SU-DHL-6 (cell line): ENCODE measurements at regions not wholly inside any gene's neighbourhood (a gene's known extent, or its start where the extent isn't known, plus 50 kb on each side); places are given as distances from the start of the nearest gene placed in this dataset.

Experiments
- H2AFZ ChIP-seq: fragments of 200-600 bp; sonication (generic); 2 replicates; pipeline ENCODE4 v1.6.1; 2014; ENCODE audit warnings: low read depth, mild to moderate bottlenecking, moderate library complexity, mixed read lengths, antibody characterized with exemption, low read length; ENCODE audit not compliant: severe bottlenecking
- H3F3A ChIP-seq: fragments of 200-600 bp; shearing (Covaris generic); 2 replicates; pipeline ENCODE4 v1.6.0; 2016; ENCODE audit warnings: antibody characterized with exemption, mild to moderate bottlenecking; ENCODE audit not compliant: insufficient read depth
- H3K27ac ChIP-seq: fragments of 200-600 bp; sonication (generic); 2 replicates; pipeline ENCODE4 v1.5.1; 2016; ENCODE audit warnings: low read depth, mild to moderate bottlenecking, low read length, moderate library complexity, mixed read lengths
- H3K27me3 ChIP-seq: fragments of 200-600 bp; sonication (generic), shearing (Covaris generic); 2 replicates; pipeline ENCODE4 v1.6.0; 2014; ENCODE audit warnings: mild to moderate bottlenecking, low read length
- H3K36me3 ChIP-seq: fragments of 200-600 bp; sonication (generic); 2 replicates; pipeline ENCODE4 v1.6.1; 2014; ENCODE audit warnings: mild to moderate bottlenecking, low read length, mixed read lengths
- H3K4me2 ChIP-seq: fragments of 300-600, 200-600 bp; shearing (Covaris generic), sonication (generic); 2 replicates; pipeline ENCODE4 v1.6.0; 2014; ENCODE audit warnings: low read length, low read depth, mild to moderate bottlenecking; ENCODE audit not compliant: poor library complexity, severe bottlenecking
- H3K4me3 ChIP-seq: fragments of 200-600 bp; sonication (generic); 2 replicates; pipeline ENCODE4 v1.5.1; 2014; ENCODE audit warnings: antibody characterized with exemption, low read length, mild to moderate bottlenecking, mixed read lengths; ENCODE audit not compliant: insufficient read depth, poor library complexity, severe bottlenecking
- H3K79me2 ChIP-seq: fragments of 200-600 bp; sonication (generic); 2 replicates; pipeline ENCODE4 v1.6.1; 2014; ENCODE audit warnings: mild to moderate bottlenecking, low read length, moderate library complexity; ENCODE audit not compliant: insufficient read depth
- H3K9ac ChIP-seq: fragments of 200-600 bp; sonication (generic); 2 replicates; pipeline ENCODE4 v1.7.0; 2014; ENCODE audit warnings: mild to moderate bottlenecking, low read length
- H3K9me2 ChIP-seq: fragments of 200-600 bp; sonication (generic); replicated peaks from 2 replicates; pipeline ENCODE4 v1.6.1; 2014; ENCODE audit warnings: low read length; ENCODE audit not compliant: insufficient read depth
- H3K9me3 ChIP-seq: fragments of 200-600 bp; sonication (generic); 2 replicates; pipeline ENCODE4 v1.6.1; 2014; ENCODE audit warnings: low read length, mixed read lengths; ENCODE audit not compliant: insufficient read depth
- H4K20me1 ChIP-seq: fragments of 200-600 bp; sonication (generic); 2 replicates; pipeline ENCODE4 v1.6.1; 2014; ENCODE audit warnings: low read depth, mild to moderate bottlenecking, antibody characterized with exemption, low read length, moderate library complexity, mixed read lengths
- EZH2phosphoT487 ChIP-seq: fragments of 200-600 bp; sonication (generic), shearing (Covaris generic); conservative IDR thresholded peaks from 2 replicates; pipeline ENCODE4 v1.6.1; 2018; ENCODE audit warnings: mild to moderate bottlenecking, antibody characterized with exemption, low read length, moderate library complexity, mixed read lengths
- TF ChIP-seq, protein P1 (sequence below): fragments of 200-600 bp; sonication (generic); IDR thresholded peaks from one replicate; pipeline ENCODE4 v1.5.1; 2017; ENCODE audit warnings: antibody characterized with exemption, mild to moderate bottlenecking, low read length, moderate library complexity; ENCODE audit not compliant: insufficient read depth, poor library complexity, severe bottlenecking

DNA sequence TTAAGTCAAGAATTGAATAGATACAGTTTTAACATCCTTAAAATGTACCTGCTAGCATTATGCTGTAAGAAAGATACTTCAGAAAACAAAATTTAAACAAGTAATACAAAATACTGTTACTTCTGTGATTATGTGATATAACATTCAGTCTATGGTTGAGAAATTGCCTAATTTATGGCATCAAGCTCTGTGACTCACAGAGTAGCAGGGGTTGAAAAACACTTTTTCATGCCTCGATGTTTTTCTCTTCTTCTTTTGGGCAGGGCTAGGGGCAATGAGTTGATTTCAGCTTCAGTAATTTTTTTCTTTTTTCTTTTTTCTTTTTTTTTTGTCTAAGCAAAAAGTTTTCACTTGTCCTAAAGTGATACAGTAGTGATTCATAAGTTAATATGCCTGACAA is 209.2 kb downstream of the MBL2 start:
- Histone ChIP-seq H3K36me3 (no peaks in the 10 kb centered on the region), H2AFZ (no peak overlapping the region), H3K79me2 (no peaks in the 10 kb centered on the region), H3K4me2 (no peak overlapping the region), H3K9me2 (no peaks in the 10 kb centered on the region), H3K4me3 (no peak overlapping the region), H4K20me1 (no peaks in the 10 kb centered on the region), H3K27me3 (no peaks in the 10 kb centered on the region), H3K9ac (no peak overlapping the region), H3K27ac (no peak overlapping the region), H3F3A (no peaks in the 10 kb centered on the region), H3K9me3 (no peaks in the 10 kb centered on the region)
- no peak for TF ChIP-seq EZH2phosphoT487
- TF ChIP-seq, protein P1, sequence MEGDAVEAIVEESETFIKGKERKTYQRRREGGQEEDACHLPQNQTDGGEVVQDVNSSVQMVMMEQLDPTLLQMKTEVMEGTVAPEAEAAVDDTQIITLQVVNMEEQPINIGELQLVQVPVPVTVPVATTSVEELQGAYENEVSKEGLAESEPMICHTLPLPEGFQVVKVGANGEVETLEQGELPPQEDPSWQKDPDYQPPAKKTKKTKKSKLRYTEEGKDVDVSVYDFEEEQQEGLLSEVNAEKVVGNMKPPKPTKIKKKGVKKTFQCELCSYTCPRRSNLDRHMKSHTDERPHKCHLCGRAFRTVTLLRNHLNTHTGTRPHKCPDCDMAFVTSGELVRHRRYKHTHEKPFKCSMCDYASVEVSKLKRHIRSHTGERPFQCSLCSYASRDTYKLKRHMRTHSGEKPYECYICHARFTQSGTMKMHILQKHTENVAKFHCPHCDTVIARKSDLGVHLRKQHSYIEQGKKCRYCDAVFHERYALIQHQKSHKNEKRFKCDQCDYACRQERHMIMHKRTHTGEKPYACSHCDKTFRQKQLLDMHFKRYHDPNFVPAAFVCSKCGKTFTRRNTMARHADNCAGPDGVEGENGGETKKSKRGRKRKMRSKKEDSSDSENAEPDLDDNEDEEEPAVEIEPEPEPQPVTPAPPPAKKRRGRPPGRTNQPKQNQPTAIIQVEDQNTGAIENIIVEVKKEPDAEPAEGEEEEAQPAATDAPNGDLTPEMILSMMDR: no peak

DNA sequence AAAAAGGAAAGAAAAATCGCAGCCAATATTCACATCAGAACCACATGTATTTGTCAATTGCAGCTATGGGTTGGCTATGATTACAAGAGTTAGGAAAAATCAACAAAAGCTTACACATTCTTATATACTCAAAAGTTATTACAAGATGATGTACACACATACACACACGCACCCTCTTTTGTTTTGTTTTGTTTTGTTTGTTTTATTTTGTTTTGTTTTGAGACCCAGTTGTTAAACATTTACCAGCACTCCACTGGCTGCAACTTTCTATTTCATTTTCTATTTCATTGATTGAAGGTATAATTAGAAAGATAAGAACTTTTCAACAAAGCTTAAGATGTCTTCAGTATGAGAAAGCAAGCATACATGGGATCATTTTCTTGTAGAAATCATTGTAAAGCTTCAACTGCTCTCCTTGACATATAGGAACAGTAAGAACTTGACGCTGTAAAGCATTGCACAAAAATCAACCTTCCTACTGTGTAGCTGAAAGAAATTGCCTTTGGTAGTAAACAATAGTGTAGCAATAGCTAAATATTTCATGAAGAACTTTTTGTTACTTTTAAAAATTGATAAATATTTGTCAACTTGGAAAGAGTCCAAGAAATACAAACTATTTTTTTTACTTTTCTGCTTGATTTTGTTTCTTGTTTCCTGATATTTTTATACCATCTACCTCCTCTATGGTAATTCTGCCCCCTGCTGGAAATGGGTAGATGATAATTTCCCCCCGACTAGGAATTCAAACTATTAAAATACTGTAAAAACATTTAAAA is 205.9 kb downstream of the MBL2 start:
- H3K79me2 ChIP-seq: no peaks in the 10 kb centered on the region
- H2AFZ ChIP-seq: no peak overlapping the region
- TF ChIP-seq, protein P1: peak; percentile 39
- TF ChIP-seq EZH2phosphoT487: no peak
- no peak overlapping the region for H3K4me3 ChIP-seq
- no peak overlapping the region for H3K9ac ChIP-seq
- H3F3A ChIP-seq: no peaks in the 10 kb centered on the region
- H3K27ac ChIP-seq: no peak overlapping the region
- no peaks in the 10 kb centered on the region for H3K36me3 ChIP-seq
- H3K4me2 ChIP-seq: no peak overlapping the region
- no peaks in the 10 kb centered on the region for H4K20me1 ChIP-seq
- H3K9me3 ChIP-seq: no peaks in the 10 kb centered on the region
- H3K9me2 ChIP-seq: no peaks in the 10 kb centered on the region
- H3K27me3 ChIP-seq: no peaks in the 10 kb centered on the region

DNA sequence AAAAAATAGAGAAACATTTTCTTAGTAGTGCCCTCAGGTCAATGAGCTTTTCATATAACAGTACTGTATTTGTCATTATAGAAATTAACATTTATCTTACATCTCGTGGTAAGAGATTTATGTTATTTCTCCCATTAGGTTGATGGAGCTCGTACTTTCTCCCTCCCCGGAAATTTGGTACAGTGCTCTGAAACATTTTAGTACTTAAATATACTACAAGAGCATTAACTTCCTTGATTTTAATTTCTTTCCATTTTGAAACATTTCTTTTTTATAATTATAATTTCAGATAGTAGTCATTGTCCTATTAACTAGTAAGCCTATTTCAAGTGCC is 205.4 kb downstream of the MBL2 start:
- no peaks in the 10 kb centered on the region for H3K9me2 ChIP-seq
- no peaks in the 10 kb centered on the region for H3K27me3 ChIP-seq
- TF ChIP-seq EZH2phosphoT487: no peak
- TF ChIP-seq, protein P1: no peak
- no peaks in the 10 kb centered on the region for H4K20me1 ChIP-seq
- no peaks in the 10 kb centered on the region for H3K9me3 ChIP-seq
- H3K27ac ChIP-seq: no peak overlapping the region
- no peak overlapping the region for H3K4me2 ChIP-seq
- no peaks in the 10 kb centered on the region for H3K79me2 ChIP-seq
- H3F3A ChIP-seq: no peaks in the 10 kb centered on the region
- H3K36me3 ChIP-seq: no peaks in the 10 kb centered on the region
- no peak overlapping the region for H3K9ac ChIP-seq
- H2AFZ ChIP-seq: no peak overlapping the region
- no peak overlapping the region for H3K4me3 ChIP-seq
